HepG2 (cell line): ENCODE measurements at regions not wholly inside any gene's neighbourhood (a gene's known extent, or its start where the extent isn't known, plus 50 kb on each side); places are given as distances from the start of the nearest gene placed in this dataset.

ENCODE experiments used
- ARID5B ChIP-seq: IDR thresholded peaks from 2 replicates; pipeline ENCODE4 v1.4.0; 2020; ENCODE audit warnings: mild to moderate bottlenecking, missing genetic modification reagents
- CCAR2 ChIP-seq: fragments of 200-400 bp; formaldehyde crosslinking; optimal IDR thresholded peaks from 2 replicates; pipeline ENCODE3; 2018; ENCODE audit warnings: low read depth, mild to moderate bottlenecking, low read length, moderate library complexity
- GPN1 ChIP-seq: sonication (generic); formaldehyde crosslinking; IDR thresholded peaks from 2 replicates; pipeline ENCODE4 v1.5.1; 2020; ENCODE audit warnings: missing genetic modification reagents, borderline replicate concordance
- SAP130 ChIP-seq: IDR thresholded peaks from 2 replicates; pipeline ENCODE4 v1.6.1; 2016; ENCODE audit warnings: low read depth
- SIN3A ChIP-seq: IDR thresholded peaks from 2 replicates; pipeline ENCODE4 v1.6.1; 2011; ENCODE audit warnings: low read depth, mild to moderate bottlenecking, control low read depth, low read length, borderline replicate concordance
- SP4 ChIP-seq: sonication (generic); formaldehyde crosslinking; IDR thresholded peaks from 2 replicates; pipeline ENCODE4 v1.8.1; 2023; ENCODE audit warnings: mild to moderate bottlenecking, missing genetic modification reagents
- SUZ12 ChIP-seq: fragments of 150-350 bp; IDR thresholded peaks from 2 replicates; pipeline ENCODE4 v1.6.1; 2014; ENCODE audit warnings: low read depth, low read length
- TBX3 ChIP-seq: fragments of 450-650 bp; IDR thresholded peaks from 2 replicates; pipeline ENCODE4 v1.6.1; 2017; ENCODE audit warnings: antibody characterized with exemption, mild to moderate bottlenecking, inconsistent platforms, borderline replicate concordance
- ZBTB43 ChIP-seq: sonication (generic); formaldehyde crosslinking; conservative IDR thresholded peaks from 2 replicates; pipeline ENCODE4 v1.4.0; 2020; ENCODE audit warnings: missing genetic modification reagents
- ZNF367 ChIP-seq: sonication (generic); formaldehyde crosslinking; IDR thresholded peaks from 2 replicates; pipeline ENCODE4 v1.4.0; 2020; ENCODE audit warnings: missing genetic modification reagents, borderline replicate concordance
- TF ChIP-seq, protein P1 (sequence below): sonication (generic); formaldehyde crosslinking; IDR thresholded peaks from 2 replicates; pipeline ENCODE4 v1.4.0; 2020; ENCODE audit warnings: missing genetic modification reagents, borderline replicate concordance
- TF ChIP-seq, protein P2 (sequence below): sonication (generic); formaldehyde crosslinking; conservative IDR thresholded peaks from 2 replicates; pipeline ENCODE4 v1.4.0; 2020; ENCODE audit warnings: mild to moderate bottlenecking, missing genetic modification reagents, moderate library complexity
- TF ChIP-seq, protein P3 (sequence below): sonication (generic); formaldehyde crosslinking; IDR thresholded peaks from 2 replicates; pipeline ENCODE4 v1.4.0; 2020; ENCODE audit warnings: missing genetic modification reagents

DNA sequence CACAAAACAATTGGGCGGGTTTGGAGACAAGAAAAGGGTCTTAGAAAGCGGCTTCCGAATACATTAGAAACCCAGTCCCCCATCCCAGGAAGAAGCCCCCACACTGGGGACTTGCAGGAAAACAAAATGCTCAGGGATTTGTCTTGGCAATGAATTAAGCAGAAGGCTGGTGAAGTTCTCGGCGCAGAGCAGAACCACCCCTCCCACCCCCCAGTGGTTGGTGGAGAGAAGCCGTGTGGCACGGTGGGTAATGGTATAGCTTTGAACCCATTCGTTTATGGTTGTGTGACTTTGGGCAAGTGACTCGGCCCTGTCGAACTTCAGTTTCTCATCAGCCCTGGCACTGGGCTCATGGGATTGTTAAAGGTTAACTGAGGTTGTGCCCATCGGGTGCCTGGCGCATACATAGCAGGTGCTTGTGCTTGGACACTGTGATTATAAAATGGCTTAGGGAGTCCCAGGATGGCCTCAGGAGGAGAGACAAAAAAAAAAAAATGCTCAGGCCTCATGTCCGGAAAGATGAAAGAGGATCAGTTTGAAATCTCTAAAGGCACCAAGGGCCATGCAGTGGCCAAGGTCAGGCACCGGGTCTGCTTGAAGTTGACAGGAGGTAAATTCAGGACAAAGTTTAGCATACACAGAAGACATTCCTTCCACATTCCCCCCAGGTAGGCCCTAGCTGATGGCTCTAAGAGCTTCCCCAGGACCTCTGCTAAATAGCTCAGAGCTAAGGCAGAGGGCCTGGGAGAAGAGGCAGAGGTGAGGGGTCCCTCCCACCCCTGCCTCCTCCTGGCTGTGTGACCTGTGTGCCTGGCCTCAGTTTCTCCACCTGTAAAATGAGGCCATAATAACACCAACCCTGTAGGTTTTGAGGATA lies 120.1 kb upstream of the PTPN1 start (continued):
- TF ChIP-seq SP4 (CRISPR knock-in tag) (no peak), ZNF367 (0 out of 2 replicates have a peak, but pooled peaks have one; percentile 17), SIN3A (no peak), ARID5B (CRISPR knock-in tag) (peak; percentile 99), SUZ12 (no peak), SAP130 (CRISPR knock-in tag) (peak; percentile 96), CCAR2 (no peak), ZBTB43 (CRISPR knock-in tag) (peak; percentile 89; the same call in 1 of the 2 replicates), TBX3 (no peak), GPN1 (CRISPR knock-in tag) (no peak)
- TF ChIP-seq, protein P1, sequence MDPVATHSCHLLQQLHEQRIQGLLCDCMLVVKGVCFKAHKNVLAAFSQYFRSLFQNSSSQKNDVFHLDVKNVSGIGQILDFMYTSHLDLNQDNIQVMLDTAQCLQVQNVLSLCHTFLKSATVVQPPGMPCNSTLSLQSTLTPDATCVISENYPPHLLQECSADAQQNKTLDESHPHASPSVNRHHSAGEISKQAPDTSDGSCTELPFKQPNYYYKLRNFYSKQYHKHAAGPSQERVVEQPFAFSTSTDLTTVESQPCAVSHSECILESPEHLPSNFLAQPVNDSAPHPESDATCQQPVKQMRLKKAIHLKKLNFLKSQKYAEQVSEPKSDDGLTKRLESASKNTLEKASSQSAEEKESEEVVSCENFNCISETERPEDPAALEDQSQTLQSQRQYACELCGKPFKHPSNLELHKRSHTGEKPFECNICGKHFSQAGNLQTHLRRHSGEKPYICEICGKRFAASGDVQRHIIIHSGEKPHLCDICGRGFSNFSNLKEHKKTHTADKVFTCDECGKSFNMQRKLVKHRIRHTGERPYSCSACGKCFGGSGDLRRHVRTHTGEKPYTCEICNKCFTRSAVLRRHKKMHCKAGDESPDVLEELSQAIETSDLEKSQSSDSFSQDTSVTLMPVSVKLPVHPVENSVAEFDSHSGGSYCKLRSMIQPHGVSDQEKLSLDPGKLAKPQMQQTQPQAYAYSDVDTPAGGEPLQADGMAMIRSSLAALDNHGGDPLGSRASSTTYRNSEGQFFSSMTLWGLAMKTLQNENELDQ (CRISPR knock-in tag) = no peak
- TF ChIP-seq, protein P2, sequence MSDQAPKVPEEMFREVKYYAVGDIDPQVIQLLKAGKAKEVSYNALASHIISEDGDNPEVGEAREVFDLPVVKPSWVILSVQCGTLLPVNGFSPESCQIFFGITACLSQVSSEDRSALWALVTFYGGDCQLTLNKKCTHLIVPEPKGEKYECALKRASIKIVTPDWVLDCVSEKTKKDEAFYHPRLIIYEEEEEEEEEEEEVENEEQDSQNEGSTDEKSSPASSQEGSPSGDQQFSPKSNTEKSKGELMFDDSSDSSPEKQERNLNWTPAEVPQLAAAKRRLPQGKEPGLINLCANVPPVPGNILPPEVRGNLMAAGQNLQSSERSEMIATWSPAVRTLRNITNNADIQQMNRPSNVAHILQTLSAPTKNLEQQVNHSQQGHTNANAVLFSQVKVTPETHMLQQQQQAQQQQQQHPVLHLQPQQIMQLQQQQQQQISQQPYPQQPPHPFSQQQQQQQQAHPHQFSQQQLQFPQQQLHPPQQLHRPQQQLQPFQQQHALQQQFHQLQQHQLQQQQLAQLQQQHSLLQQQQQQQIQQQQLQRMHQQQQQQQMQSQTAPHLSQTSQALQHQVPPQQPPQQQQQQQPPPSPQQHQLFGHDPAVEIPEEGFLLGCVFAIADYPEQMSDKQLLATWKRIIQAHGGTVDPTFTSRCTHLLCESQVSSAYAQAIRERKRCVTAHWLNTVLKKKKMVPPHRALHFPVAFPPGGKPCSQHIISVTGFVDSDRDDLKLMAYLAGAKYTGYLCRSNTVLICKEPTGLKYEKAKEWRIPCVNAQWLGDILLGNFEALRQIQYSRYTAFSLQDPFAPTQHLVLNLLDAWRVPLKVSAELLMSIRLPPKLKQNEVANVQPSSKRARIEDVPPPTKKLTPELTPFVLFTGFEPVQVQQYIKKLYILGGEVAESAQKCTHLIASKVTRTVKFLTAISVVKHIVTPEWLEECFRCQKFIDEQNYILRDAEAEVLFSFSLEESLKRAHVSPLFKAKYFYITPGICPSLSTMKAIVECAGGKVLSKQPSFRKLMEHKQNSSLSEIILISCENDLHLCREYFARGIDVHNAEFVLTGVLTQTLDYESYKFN = peak; percentile 97
- TF ChIP-seq, protein P3, sequence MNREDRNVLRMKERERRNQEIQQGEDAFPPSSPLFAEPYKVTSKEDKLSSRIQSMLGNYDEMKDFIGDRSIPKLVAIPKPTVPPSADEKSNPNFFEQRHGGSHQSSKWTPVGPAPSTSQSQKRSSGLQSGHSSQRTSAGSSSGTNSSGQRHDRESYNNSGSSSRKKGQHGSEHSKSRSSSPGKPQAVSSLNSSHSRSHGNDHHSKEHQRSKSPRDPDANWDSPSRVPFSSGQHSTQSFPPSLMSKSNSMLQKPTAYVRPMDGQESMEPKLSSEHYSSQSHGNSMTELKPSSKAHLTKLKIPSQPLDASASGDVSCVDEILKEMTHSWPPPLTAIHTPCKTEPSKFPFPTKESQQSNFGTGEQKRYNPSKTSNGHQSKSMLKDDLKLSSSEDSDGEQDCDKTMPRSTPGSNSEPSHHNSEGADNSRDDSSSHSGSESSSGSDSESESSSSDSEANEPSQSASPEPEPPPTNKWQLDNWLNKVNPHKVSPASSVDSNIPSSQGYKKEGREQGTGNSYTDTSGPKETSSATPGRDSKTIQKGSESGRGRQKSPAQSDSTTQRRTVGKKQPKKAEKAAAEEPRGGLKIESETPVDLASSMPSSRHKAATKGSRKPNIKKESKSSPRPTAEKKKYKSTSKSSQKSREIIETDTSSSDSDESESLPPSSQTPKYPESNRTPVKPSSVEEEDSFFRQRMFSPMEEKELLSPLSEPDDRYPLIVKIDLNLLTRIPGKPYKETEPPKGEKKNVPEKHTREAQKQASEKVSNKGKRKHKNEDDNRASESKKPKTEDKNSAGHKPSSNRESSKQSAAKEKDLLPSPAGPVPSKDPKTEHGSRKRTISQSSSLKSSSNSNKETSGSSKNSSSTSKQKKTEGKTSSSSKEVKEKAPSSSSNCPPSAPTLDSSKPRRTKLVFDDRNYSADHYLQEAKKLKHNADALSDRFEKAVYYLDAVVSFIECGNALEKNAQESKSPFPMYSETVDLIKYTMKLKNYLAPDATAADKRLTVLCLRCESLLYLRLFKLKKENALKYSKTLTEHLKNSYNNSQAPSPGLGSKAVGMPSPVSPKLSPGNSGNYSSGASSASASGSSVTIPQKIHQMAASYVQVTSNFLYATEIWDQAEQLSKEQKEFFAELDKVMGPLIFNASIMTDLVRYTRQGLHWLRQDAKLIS = peak; percentile 56
